IMR-90 (cell line): ENCODE measurements at regions not wholly inside any gene's neighbourhood (a gene's known extent, or its start where the extent isn't known, plus 50 kb on each side); places are given as distances from the start of the nearest gene placed in this dataset.

Experiments
- BHLHE40 ChIP-seq: fragments of 150-350 bp; IDR thresholded peaks from 2 replicates; pipeline ENCODE4 v1.6.1; 2016; ENCODE audit warnings: mild to moderate bottlenecking, low read depth, low read length
- CEBPB ChIP-seq: IDR thresholded peaks from 2 replicates; pipeline ENCODE4 v1.6.1; 2012; ENCODE audit warnings: low read depth, low read length, improper control_type of control experiment
- CTCF ChIP-seq: conservative IDR thresholded peaks from 2 replicates; pipeline ENCODE4 v1.5.1; 2012; ENCODE audit warnings: mild to moderate bottlenecking, low read depth, low read length, improper control_type of control experiment
- MXI1 ChIP-seq: IDR thresholded peaks from 2 replicates; pipeline ENCODE4 v1.6.1; 2012; ENCODE audit warnings: low read depth, mild to moderate bottlenecking, low read length, moderate library complexity, borderline replicate concordance
- POLR2A ChIP-seq: IDR thresholded peaks from 2 replicates; pipeline ENCODE4 v1.6.1; 2012; ENCODE audit warnings: mild to moderate bottlenecking, low read depth, low read length
- RAD21 ChIP-seq: IDR thresholded peaks from 2 replicates; pipeline ENCODE4 v1.6.1; 2012; ENCODE audit warnings: low read length, improper control_type of control experiment
- RFX5 ChIP-seq: IDR thresholded peaks from 2 replicates; pipeline ENCODE4 v1.8.0; 2012; ENCODE audit warnings: low read depth, mild to moderate bottlenecking, low read length, moderate library complexity
- SMC3 ChIP-seq: fragments of 150-350 bp; IDR thresholded peaks from 2 replicates; pipeline ENCODE4 v1.6.1; 2016; ENCODE audit warnings: low read depth, mild to moderate bottlenecking, antibody characterized with exemption, low read length, moderate library complexity

GRCh38 chr19:30670562-30671366, 298.6 kb downstream of the ZNF536 start:
- TF ChIP-seq CTCF (no peak), CEBPB (no peak), BHLHE40 (no peak), MXI1 (no peak), SMC3 (no peak), POLR2A (no peak), RAD21 (no peak), RFX5 (no peak)
